OCI-LY7 (cell line): ENCODE measurements at regions not wholly inside any gene's neighbourhood (a gene's known extent, or its start where the extent isn't known, plus 50 kb on each side); places are given as distances from the start of the nearest gene placed in this dataset.

Experiments used
- EZH2phosphoT487 ChIP-seq: fragments of 200-600 bp; sonication (generic); IDR thresholded peaks from 2 replicates; pipeline ENCODE4 v1.6.1; 2018; ENCODE audit warnings: low read depth, borderline replicate concordance, mild to moderate bottlenecking, mixed run types, antibody characterized with exemption, low read length, moderate library complexity, mixed read lengths
- TF ChIP-seq, protein P1 (sequence below): fragments of 200-600 bp; sonication (generic); conservative IDR thresholded peaks from 2 replicates; pipeline ENCODE4 v1.5.1; 2014; ENCODE audit warnings: mild to moderate bottlenecking, antibody characterized with exemption, low read length, moderate library complexity, mixed read lengths

DNA sequence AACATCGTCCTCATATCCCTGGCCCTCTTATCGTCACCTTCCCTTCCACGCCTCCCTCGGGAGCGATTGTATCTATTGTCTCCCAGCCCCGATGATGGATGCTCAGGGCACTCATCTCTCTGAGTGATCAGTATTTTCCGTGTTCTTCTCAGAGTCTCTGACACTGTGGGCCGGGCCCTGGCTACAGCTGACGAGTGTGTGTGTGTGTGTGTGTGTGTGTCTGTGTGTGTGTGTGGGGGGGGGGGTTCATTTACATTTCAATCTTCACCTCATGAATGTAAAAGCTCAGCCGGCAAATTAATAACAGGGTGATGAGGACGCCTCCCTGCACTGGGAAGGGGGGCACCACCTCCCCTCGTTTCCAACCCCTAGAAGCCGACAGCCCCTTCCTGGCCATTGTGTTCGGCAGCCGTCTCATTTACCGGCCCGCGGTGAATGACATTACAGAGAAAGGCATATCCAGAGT, 159.5 kb downstream of the SHOX start:
- TF ChIP-seq, protein P1, sequence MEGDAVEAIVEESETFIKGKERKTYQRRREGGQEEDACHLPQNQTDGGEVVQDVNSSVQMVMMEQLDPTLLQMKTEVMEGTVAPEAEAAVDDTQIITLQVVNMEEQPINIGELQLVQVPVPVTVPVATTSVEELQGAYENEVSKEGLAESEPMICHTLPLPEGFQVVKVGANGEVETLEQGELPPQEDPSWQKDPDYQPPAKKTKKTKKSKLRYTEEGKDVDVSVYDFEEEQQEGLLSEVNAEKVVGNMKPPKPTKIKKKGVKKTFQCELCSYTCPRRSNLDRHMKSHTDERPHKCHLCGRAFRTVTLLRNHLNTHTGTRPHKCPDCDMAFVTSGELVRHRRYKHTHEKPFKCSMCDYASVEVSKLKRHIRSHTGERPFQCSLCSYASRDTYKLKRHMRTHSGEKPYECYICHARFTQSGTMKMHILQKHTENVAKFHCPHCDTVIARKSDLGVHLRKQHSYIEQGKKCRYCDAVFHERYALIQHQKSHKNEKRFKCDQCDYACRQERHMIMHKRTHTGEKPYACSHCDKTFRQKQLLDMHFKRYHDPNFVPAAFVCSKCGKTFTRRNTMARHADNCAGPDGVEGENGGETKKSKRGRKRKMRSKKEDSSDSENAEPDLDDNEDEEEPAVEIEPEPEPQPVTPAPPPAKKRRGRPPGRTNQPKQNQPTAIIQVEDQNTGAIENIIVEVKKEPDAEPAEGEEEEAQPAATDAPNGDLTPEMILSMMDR = no peak
- no peak for TF ChIP-seq EZH2phosphoT487
